Right lobe of liver (tissue), 4 donors: ENCODE measurements at regions not wholly inside any gene's neighbourhood (a gene's known extent, or its start where the extent isn't known, plus 50 kb on each side); places are given as distances from the start of the nearest gene placed in this dataset.
"Not testable (repeated sequence)": the region's sequence is repeated elsewhere in the genome, so short reads cannot be mapped to it uniquely, and the experiment has no call there.

ENCODE experiments used
- POLR2A ChIP-seq: fragments of 450-650 bp; IDR thresholded peaks from one replicate; pipeline ENCODE4 v1.6.1; 2017; ENCODE audit warnings: antibody characterized with exemption, mild to moderate bottlenecking
- TF ChIP-seq, protein P1 (sequence below), 4 donors: fragments of 200-600 bp in 3 of 4; fragments of 450-650 bp in 1 of 4; IDR thresholded peaks; one replicate each; pipeline versions ENCODE4 v1.5.1 to v1.8.0; 2016 to 2022; ENCODE audit warnings: antibody characterized with exemption in 4 of 4, mild to moderate bottlenecking in 2 of 4
- donor health status: DM: no; HTN: no; CAD: no.
- donor health status: DM: no; HTN: no; CAD: no.
- donor health status: DM: no; HTN: yes; CAD: no.

- TF ChIP-seq POLR2A: not testable (repeated sequence)
- TF ChIP-seq, protein P1, sequence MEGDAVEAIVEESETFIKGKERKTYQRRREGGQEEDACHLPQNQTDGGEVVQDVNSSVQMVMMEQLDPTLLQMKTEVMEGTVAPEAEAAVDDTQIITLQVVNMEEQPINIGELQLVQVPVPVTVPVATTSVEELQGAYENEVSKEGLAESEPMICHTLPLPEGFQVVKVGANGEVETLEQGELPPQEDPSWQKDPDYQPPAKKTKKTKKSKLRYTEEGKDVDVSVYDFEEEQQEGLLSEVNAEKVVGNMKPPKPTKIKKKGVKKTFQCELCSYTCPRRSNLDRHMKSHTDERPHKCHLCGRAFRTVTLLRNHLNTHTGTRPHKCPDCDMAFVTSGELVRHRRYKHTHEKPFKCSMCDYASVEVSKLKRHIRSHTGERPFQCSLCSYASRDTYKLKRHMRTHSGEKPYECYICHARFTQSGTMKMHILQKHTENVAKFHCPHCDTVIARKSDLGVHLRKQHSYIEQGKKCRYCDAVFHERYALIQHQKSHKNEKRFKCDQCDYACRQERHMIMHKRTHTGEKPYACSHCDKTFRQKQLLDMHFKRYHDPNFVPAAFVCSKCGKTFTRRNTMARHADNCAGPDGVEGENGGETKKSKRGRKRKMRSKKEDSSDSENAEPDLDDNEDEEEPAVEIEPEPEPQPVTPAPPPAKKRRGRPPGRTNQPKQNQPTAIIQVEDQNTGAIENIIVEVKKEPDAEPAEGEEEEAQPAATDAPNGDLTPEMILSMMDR (IDR thresholded peaks at IDR 0.05): not testable (repeated sequence)
These were observed 122.2 kb upstream of the FAM20C start for GRCh38 chr7:70207-70606.
